Thymus (tissue), 11 donors: ENCODE measurements at regions not wholly inside any gene's neighbourhood (a gene's known extent, or its start where the extent isn't known, plus 50 kb on each side); places are given as distances from the start of the nearest gene placed in this dataset.

Experiments
- DNase-seq, 9 donors: peaks; one replicate each; pipeline ENCODE4 v3.0.0-alpha.2; 2013; ENCODE audit warnings: low spot score in 9 of 9, low read depth in 6 of 9, missing footprints in 1 of 9
- H3K27ac ChIP-seq, 2 donors: one replicate each; pipeline ENCODE4 v1.5.1; 2013; ENCODE audit warnings: control low read depth in 1 of 2, low read depth in 1 of 2, low read length in 1 of 2, mild to moderate bottlenecking in 1 of 2, moderate library complexity in 1 of 2
- H3K27me3 ChIP-seq, 2 donors: one replicate each; pipeline ENCODE4 v1.5.1; 2013; ENCODE audit warnings: low read length in 1 of 2; ENCODE audit not compliant: control insufficient read depth in 2 of 2, insufficient read depth in 1 of 2
- H3K36me3 ChIP-seq, 2 donors: one replicate each; pipeline ENCODE4 v1.5.1; 2013; ENCODE audit warnings: low read length in 1 of 2, mild to moderate bottlenecking in 1 of 2, moderate library complexity in 1 of 2; ENCODE audit not compliant: control insufficient read depth in 2 of 2, insufficient read depth in 2 of 2
- H3K4me1 ChIP-seq, 2 donors: one replicate each; pipeline ENCODE4 v1.5.1; 2013; ENCODE audit warnings: low read length in 2 of 2; ENCODE audit not compliant: control insufficient read depth in 2 of 2, insufficient read depth in 2 of 2
- H3K4me3 ChIP-seq, 2 donors: one replicate each; pipeline ENCODE4 v1.5.1; 2013; ENCODE audit warnings: low read length in 2 of 2, control low read depth in 1 of 2, mild to moderate bottlenecking in 1 of 2
- H3K9me3 ChIP-seq, 2 donors: one replicate each; pipeline ENCODE4 v1.5.1; 2013; ENCODE audit warnings: low read length in 1 of 2, mild to moderate bottlenecking in 1 of 2; ENCODE audit not compliant: control insufficient read depth in 2 of 2, insufficient read depth in 1 of 2
- WGBS: extraction: QIAGEN DNeasy Blood & Tissue Kit; methylation state at CpG from one replicate; pipeline ENCODE4 v1.1.7; 2013; 5-methylcytosine and 5-hydroxymethylcytosine counted together
- donor health status: healthy.

- no peak for DNase-seq
- 83% methylated on average over 5 of the region's 5 CpGs for WGBS
- H3K4me3 ChIP-seq, result no peak overlapping the region
- no peaks in the 10 kb centered on the region for H3K9me3 ChIP-seq
- H3K36me3 ChIP-seq, result no peaks in the 10 kb centered on the region
- no peak overlapping the region for H3K27ac ChIP-seq
- peaks cover 0 to 3% of the 10 kb centered on the region in 2 donors for H3K4me1 ChIP-seq
- H3K27me3 ChIP-seq, result no peaks in the 10 kb centered on the region
Measured at GRCh38 chr20:50367104-50367674, 143.0 kb upstream of the PTPN1 start.

- 96% methylated on average over 9 of the region's 9 CpGs for WGBS
Measured at GRCh38 chr20:50367739-50368375, 142.3 kb upstream of the PTPN1 start.

DNA sequence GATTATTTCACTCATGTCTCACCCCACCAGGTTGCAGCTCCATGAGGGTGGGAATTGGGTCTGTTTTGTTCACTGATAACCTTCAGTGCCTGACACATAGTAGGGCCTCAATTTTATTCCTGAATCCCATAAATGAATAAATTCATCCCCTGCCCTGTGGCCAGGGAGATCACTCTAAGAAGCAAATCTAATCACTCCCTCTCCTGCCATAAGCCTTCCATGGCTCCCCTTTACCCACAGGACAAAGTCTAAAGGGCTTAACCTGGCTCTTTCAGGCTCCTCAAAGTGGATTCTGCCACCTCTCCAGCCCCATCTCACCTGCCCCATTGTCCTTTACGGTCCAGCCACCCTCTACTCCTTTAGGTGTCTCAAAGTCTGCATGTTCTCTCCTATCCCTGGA lies 141.8 kb upstream of the PTPN1 start:
- Histone ChIP-seq H3K36me3 (no peaks in the 10 kb centered on the region), H3K4me1 (peaks cover 0 to 3% of the 10 kb centered on the region in 2 donors), H3K27ac (no peak overlapping the region), H3K27me3 (no peaks in the 10 kb centered on the region), H3K4me3 (no peak overlapping the region), H3K9me3 (no peaks in the 10 kb centered on the region)
- no peak for DNase-seq
- WGBS, result 96% methylated on average over 1 of the region's 1 CpG

More at GRCh38 chr20:50367739-50368375, 142.3 kb upstream of the PTPN1 start:
- Histone ChIP-seq H3K4me3 (no peak overlapping the region), H3K36me3 (no peaks in the 10 kb centered on the region), H3K9me3 (no peaks in the 10 kb centered on the region), H3K27me3 (no peaks in the 10 kb centered on the region), H3K4me1 (peaks cover 0 to 3% of the 10 kb centered on the region in 2 donors), H3K27ac (no peak overlapping the region)
- DNase-seq, result no peak

DNA sequence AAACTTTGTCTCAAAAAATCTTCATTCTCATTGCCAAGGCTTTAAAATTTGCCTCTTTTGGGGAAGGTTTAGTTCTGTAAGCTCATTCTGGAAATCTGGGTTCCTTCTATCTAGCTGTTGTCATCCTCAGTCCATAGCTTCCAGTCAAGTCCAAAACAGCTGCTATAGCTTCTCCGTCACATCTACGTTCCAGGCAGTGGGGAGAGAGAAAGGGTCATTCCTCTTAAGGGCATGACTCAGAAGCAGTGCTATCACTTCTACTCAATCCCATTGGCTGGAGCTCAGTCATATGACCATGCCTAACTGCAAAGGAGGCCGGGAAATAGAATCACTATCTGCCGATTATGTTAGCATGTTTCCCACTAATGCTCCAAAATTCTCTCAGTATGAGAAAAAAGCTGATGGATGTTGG lies 141.4 kb upstream of the PTPN1 start:
- Histone ChIP-seq H3K27me3 (no peaks in the 10 kb centered on the region), H3K9me3 (no peaks in the 10 kb centered on the region), H3K4me1 (peaks cover 0 to 3% of the 10 kb centered on the region in 2 donors), H3K27ac (no peak overlapping the region), H3K4me3 (no peak overlapping the region), H3K36me3 (no peaks in the 10 kb centered on the region)
- DNase-seq, result no peak
- WGBS, result 99% methylated on average over 4 of the region's 4 CpGs

DNA sequence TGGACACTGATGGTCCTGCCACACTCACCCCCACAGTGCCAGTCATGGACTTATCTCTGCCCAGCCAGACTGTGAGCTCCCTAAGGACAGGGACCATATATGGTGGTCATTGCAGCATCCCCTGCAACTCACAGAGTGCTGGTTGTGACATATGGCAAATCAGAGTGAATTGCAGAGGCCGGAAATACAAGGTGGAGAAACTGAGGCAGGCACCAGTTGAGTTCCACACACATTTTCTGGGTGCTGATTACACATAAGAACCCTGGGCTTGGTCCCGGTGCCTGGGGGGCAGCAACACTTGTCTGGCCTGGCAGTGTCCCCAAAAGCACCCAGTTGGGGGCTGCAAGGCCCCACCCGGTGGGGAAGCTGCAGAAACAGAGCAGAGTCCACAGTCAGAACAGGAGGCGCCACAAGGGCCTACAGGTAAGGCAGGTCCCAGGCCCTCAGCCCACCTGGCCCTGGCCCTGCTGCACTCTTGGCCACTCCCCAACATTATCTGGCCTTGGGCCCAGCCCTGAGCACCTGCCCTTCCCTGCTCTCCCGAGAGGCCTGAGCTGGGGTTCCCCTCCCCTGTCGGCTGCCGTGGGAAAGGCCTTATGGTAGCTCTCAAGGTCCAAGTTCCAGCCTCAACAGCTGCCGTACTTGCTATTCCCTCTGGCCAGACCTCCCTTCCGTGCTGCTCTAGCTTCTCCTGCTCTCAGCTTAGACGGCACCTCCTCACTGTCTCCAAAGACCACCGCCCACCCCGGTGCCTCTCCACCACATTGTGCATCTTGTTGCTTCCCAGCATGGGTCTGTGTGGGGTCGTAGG lies 140.8 kb upstream of the PTPN1 start:
- Histone ChIP-seq H3K36me3 (no peaks in the 10 kb centered on the region), H3K4me3 (no peak overlapping the region), H3K9me3 (no peaks in the 10 kb centered on the region), H3K27me3 (no peaks in the 10 kb centered on the region), H3K27ac (no peak overlapping the region), H3K4me1 (peaks cover 0 to 3% of the 10 kb centered on the region in 2 donors)
- no peak for DNase-seq
- WGBS, result 85% methylated on average over 13 of the region's 13 CpGs

- WGBS, result 98% methylated on average over 11 of the region's 11 CpGs
- Histone ChIP-seq H3K36me3 (no peaks in the 10 kb centered on the region), H3K27ac (no peak overlapping the region), H3K9me3 (no peaks in the 10 kb centered on the region), H3K4me1 (peaks cover 0 to 3% of the 10 kb centered on the region in 2 donors), H3K4me3 (no peak overlapping the region), H3K27me3 (no peaks in the 10 kb centered on the region)
- DNase-seq, result no peak
Measured at GRCh38 chr20:50370036-50370566, 140.1 kb upstream of the PTPN1 start.

GRCh38 chr20:50371878-50372769 lies 138.1 kb upstream of the PTPN1 start:
- no peak overlapping the region for H3K27ac ChIP-seq

DNA sequence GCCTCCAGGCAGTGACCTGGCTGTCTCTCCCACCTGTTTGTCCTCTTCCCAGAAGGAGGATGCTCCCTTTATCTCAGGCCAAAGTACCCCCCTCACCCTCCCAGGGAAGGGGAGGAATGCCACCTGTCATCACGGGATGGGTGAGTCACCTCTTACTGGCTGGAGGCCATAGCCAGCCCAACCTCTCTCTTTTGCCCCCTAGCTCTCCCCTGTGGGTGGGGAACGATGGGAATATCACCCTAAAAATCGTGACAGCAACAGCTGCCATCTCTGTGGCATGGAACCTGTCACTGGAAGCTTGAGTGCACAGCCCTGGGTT lies 137.5 kb upstream of the PTPN1 start:
- DNase-seq, result no peak
- Histone ChIP-seq H3K4me3 (no peak overlapping the region), H3K27me3 (no peaks in the 10 kb centered on the region), H3K36me3 (no peaks in the 10 kb centered on the region), H3K4me1 (no peaks in the 10 kb centered on the region), H3K27ac (no peak overlapping the region), H3K9me3 (no peaks in the 10 kb centered on the region)
- WGBS, result 84% methylated on average over 3 of the region's 3 CpGs

More at GRCh38 chr20:50371878-50372769, 138.1 kb upstream of the PTPN1 start:
- Histone ChIP-seq H3K27me3 (no peaks in the 10 kb centered on the region), H3K4me3 (no peak overlapping the region), H3K36me3 (no peaks in the 10 kb centered on the region), H3K4me1 (no peaks in the 10 kb centered on the region), H3K9me3 (no peaks in the 10 kb centered on the region)
- DNase-seq, result no peak
- 93% methylated on average over 13 of the region's 13 CpGs for WGBS
